ENCODE measurements at regions not wholly inside any gene's neighbourhood (a gene's known extent, or its start where the extent isn't known, plus 50 kb on each side); places are given as distances from the start of the nearest gene placed in this dataset.

- no peaks in the 10 kb centered on the region for H3K9me3 ChIP-seq (ENCODE audit: severe bottlenecking)
- peaks cover 10% of the 10 kb centered on the region for H3K4me1 ChIP-seq (ENCODE audit: insufficient read depth, poor library complexity, severe bottlenecking)
- ATAC-seq (ENCODE audit: low read depth) (peak; percentile 91), DNase-seq (ENCODE audit: low spot score) (peak; percentile 83)
- H3K4me3 ChIP-seq (ENCODE audit: severe bottlenecking) = no peak overlapping the region
- no peaks in the 10 kb centered on the region for H3K27me3 ChIP-seq (ENCODE audit: insufficient read depth, poor library complexity, severe bottlenecking)
- H3K27ac ChIP-seq (ENCODE audit: poor library complexity, severe bottlenecking) = peak overlapping the region; percentile 18
- TF ChIP-seq CTCF (IDR thresholded peaks at IDR 0.05; ENCODE audit: poor library complexity, severe bottlenecking) = no peak
- no peaks in the 10 kb centered on the region for H3K36me3 ChIP-seq (ENCODE audit: low read depth)
These were observed 86.5 kb upstream of the ATP10B start for GRCh38 chr5:160938532-160938931.

- Histone ChIP-seq H3K9me3 (ENCODE audit: severe bottlenecking) (no peaks in the 10 kb centered on the region), H3K36me3 (ENCODE audit: low read depth) (no peaks in the 10 kb centered on the region), H3K27me3 (ENCODE audit: insufficient read depth, poor library complexity, severe bottlenecking) (no peaks in the 10 kb centered on the region), H3K4me1 (ENCODE audit: insufficient read depth, poor library complexity, severe bottlenecking) (peaks cover 10% of the 10 kb centered on the region), H3K27ac (ENCODE audit: poor library complexity, severe bottlenecking) (no peak overlapping the region), H3K4me3 (ENCODE audit: severe bottlenecking) (no peak overlapping the region)
- DNase-seq (ENCODE audit: low spot score) = no peak
- ATAC-seq (ENCODE audit: low read depth) = peak; percentile 28; the same call in 1 of the 3 replicates
- no peak for TF ChIP-seq CTCF (IDR thresholded peaks at IDR 0.05; ENCODE audit: poor library complexity, severe bottlenecking)
These were observed 85.6 kb upstream of the ATP10B start for GRCh38 chr5:160937570-160937969.

GRCh38 chr5:160935776-160936175, 83.8 kb upstream of the ATP10B start:
- Histone ChIP-seq H3K4me3 (ENCODE audit: severe bottlenecking) (no peak overlapping the region), H3K27me3 (ENCODE audit: insufficient read depth, poor library complexity, severe bottlenecking) (no peaks in the 10 kb centered on the region), H3K36me3 (ENCODE audit: low read depth) (no peaks in the 10 kb centered on the region), H3K4me1 (ENCODE audit: insufficient read depth, poor library complexity, severe bottlenecking) (peaks cover 10% of the 10 kb centered on the region), H3K9me3 (ENCODE audit: severe bottlenecking) (no peaks in the 10 kb centered on the region), H3K27ac (ENCODE audit: poor library complexity, severe bottlenecking) (no peak overlapping the region)
- TF ChIP-seq CTCF (IDR thresholded peaks at IDR 0.05; ENCODE audit: poor library complexity, severe bottlenecking) = no peak
- DNase-seq (ENCODE audit: low spot score) (no peak), ATAC-seq (ENCODE audit: low read depth) (no peak)

- Histone ChIP-seq H3K9me3 (ENCODE audit: severe bottlenecking) (no peaks in the 10 kb centered on the region), H3K4me1 (ENCODE audit: insufficient read depth, poor library complexity, severe bottlenecking) (no peaks in the 10 kb centered on the region), H3K27me3 (ENCODE audit: insufficient read depth, poor library complexity, severe bottlenecking) (no peaks in the 10 kb centered on the region), H3K4me3 (ENCODE audit: severe bottlenecking) (no peak overlapping the region), H3K36me3 (ENCODE audit: low read depth) (no peaks in the 10 kb centered on the region), H3K27ac (ENCODE audit: poor library complexity, severe bottlenecking) (no peak overlapping the region)
- no peak for ATAC-seq (ENCODE audit: low read depth)
- DNase-seq (ENCODE audit: low spot score) = no peak
- TF ChIP-seq CTCF (IDR thresholded peaks at IDR 0.05; ENCODE audit: poor library complexity, severe bottlenecking) = no peak
These were observed 79.3 kb upstream of the ATP10B start for GRCh38 chr5:160931283-160931682.

- no peak overlapping the region for H3K27ac ChIP-seq (ENCODE audit: poor library complexity, severe bottlenecking)
- H3K36me3 ChIP-seq (ENCODE audit: low read depth) = no peaks in the 10 kb centered on the region
- ATAC-seq (ENCODE audit: low read depth) (peak; percentile 28; the same call in 1 of the 3 replicates), DNase-seq (ENCODE audit: low spot score) (no peak)
- no peaks in the 10 kb centered on the region for H3K9me3 ChIP-seq (ENCODE audit: severe bottlenecking)
- H3K4me3 ChIP-seq (ENCODE audit: severe bottlenecking) = no peak overlapping the region
- no peak for TF ChIP-seq CTCF (IDR thresholded peaks at IDR 0.05; ENCODE audit: poor library complexity, severe bottlenecking)
- H3K27me3 ChIP-seq (ENCODE audit: insufficient read depth, poor library complexity, severe bottlenecking) = no peaks in the 10 kb centered on the region
- no peaks in the 10 kb centered on the region for H3K4me1 ChIP-seq (ENCODE audit: insufficient read depth, poor library complexity, severe bottlenecking)
These were observed 78.4 kb upstream of the ATP10B start for GRCh38 chr5:160930406-160930805.
